SK-N-SH (cell line): ENCODE measurements at regions not wholly inside any gene's neighbourhood (a gene's known extent, or its start where the extent isn't known, plus 50 kb on each side); places are given as distances from the start of the nearest gene placed in this dataset.

Experiments
- CTCF ChIA-PET: fragments of 300-600, 350-600 bp; formaldehyde crosslinking; extraction: SDS; loops from one replicate; lab custom pipeline; 2021; lab: Yijun Ruan, JAX
- POLR2A ChIA-PET: fragments of 350-600 bp; sonication (Branson Sonifier 250); formaldehyde crosslinking; extraction: SDS; loops from one replicate; lab custom pipeline; 2020; ENCODE audit warnings: antibody characterized with exemption, inconsistent platforms; lab: Yijun Ruan, JAX
- DNase-seq: peaks from one replicate; pipeline ENCODE4 v3.0.0; 2012
- H2AFZ ChIP-seq: fragments of 200-600 bp; sonication (generic); 2 replicates; pipeline ENCODE4 v1.8.1; 2016; ENCODE audit warnings: antibody characterized with exemption, mild to moderate bottlenecking, low read depth
- H3F3A ChIP-seq: fragments of 200-600 bp; sonication (generic); replicated peaks from 2 replicates; pipeline ENCODE3; 2016; ENCODE audit warnings: antibody characterized with exemption, mild to moderate bottlenecking; ENCODE audit not compliant: insufficient read depth
- H3K27ac ChIP-seq, 2 experiments: fragments of 200-500 bp in 1 of 2; fragments of 200-600 bp in 1 of 2; sonication (Bioruptor generic) in 1 of 2; sonication (generic), shearing (Covaris generic) in 1 of 2; 2 replicates each; pipeline versions ENCODE4 v1.5.1 to v1.6.1; 2014 to 2016; ENCODE audit warnings: low read depth in 2 of 2, inconsistent platforms in 1 of 2, low read length in 1 of 2, mild to moderate bottlenecking in 1 of 2, mixed read lengths in 1 of 2
- H3K27me3 ChIP-seq: fragments of 200-600 bp; sonication (generic), shearing (Covaris generic); 2 replicates; pipeline ENCODE4 v1.6.1; 2016; ENCODE audit warnings: mixed run types; ENCODE audit not compliant: insufficient read depth
- H3K36me3 ChIP-seq, 2 experiments: fragments of 200-500 bp in 1 of 2; fragments of 200-600 bp in 1 of 2; sonication (Bioruptor generic) in 1 of 2; sonication (generic) in 1 of 2; replicated peaks in 1 of 2; 2 replicates each; pipeline versions ENCODE3 to v1.5.1; 2014 to 2016; ENCODE audit warnings: low read length in 1 of 2, mild to moderate bottlenecking in 1 of 2; ENCODE audit not compliant: insufficient read depth in 2 of 2, control insufficient read depth in 1 of 2
- H3K4me1 ChIP-seq, 2 experiments: fragments of 200-500 bp in 1 of 2; fragments of 200-600 bp in 1 of 2; sonication (Bioruptor generic) in 1 of 2; sonication (generic), shearing (Covaris generic) in 1 of 2; 2 replicates each; pipeline versions ENCODE4 v1.5.1 to v1.6.1; 2014 to 2016; ENCODE audit warnings: low read depth in 1 of 2, low read length in 1 of 2, mixed run types in 1 of 2; ENCODE audit not compliant: insufficient read depth in 2 of 2, control insufficient read depth in 1 of 2
- H3K4me2 ChIP-seq: fragments of 200-600 bp; sonication (generic), shearing (Covaris generic); 2 replicates; pipeline ENCODE4 v1.6.1; 2017; ENCODE audit warnings: mixed run types
- H3K4me3 ChIP-seq, 2 experiments: fragments of 200-500 bp in 1 of 2; fragments of 200-600 bp in 1 of 2; sonication (Bioruptor generic) in 1 of 2; sonication (generic), shearing (Covaris generic) in 1 of 2; 2 replicates each; pipeline versions ENCODE4 v1.5.1 to v1.8.1; 2014 to 2016; ENCODE audit warnings: low read depth in 2 of 2, inconsistent platforms in 1 of 2, low read length in 1 of 2, mild to moderate bottlenecking in 1 of 2, mixed read lengths in 1 of 2, moderate library complexity in 1 of 2
- H3K79me2 ChIP-seq: fragments of 200-600 bp; sonication (generic); 2 replicates; pipeline ENCODE4 v1.8.1; 2017; ENCODE audit warnings: mild to moderate bottlenecking; ENCODE audit not compliant: insufficient read depth
- H3K9ac ChIP-seq: fragments of 200-600 bp; sonication (generic); 2 replicates; pipeline ENCODE4 v1.6.1; 2017; ENCODE audit warnings: mixed run types
- H3K9me2 ChIP-seq: fragments of 200-600 bp; sonication (generic); 2 replicates; pipeline ENCODE4 v1.6.1; 2017; ENCODE audit warnings: mixed run types
- H3K9me3 ChIP-seq: fragments of 200-600 bp; sonication (generic); 2 replicates; pipeline ENCODE4 v1.6.1; 2017; ENCODE audit warnings: mixed run types, mild to moderate bottlenecking, moderate library complexity
- H4K20me1 ChIP-seq: fragments of 200-600 bp; sonication (generic); 2 replicates; pipeline ENCODE4 v1.6.1; 2017; ENCODE audit warnings: mild to moderate bottlenecking, mixed run types; ENCODE audit not compliant: insufficient read depth
- EZH2phosphoT487 ChIP-seq: fragments of 200-600 bp; sonication (generic); IDR thresholded peaks from 2 replicates; pipeline ENCODE4 v1.6.1; 2017; ENCODE audit warnings: low read depth, mixed run types, mild to moderate bottlenecking, antibody characterized with exemption, moderate library complexity, borderline replicate concordance
- FOXJ3 ChIP-seq: sonication (generic); formaldehyde crosslinking; IDR thresholded peaks from 2 replicates; pipeline ENCODE4 v1.5.1; 2020; ENCODE audit warnings: mild to moderate bottlenecking, missing genetic modification reagents
- IRF3 ChIP-seq: fragments of 150-350 bp; IDR thresholded peaks from 2 replicates; pipeline ENCODE4 v1.6.1; 2016; ENCODE audit warnings: mild to moderate bottlenecking, low read depth, low read length
- JUND ChIP-seq: IDR thresholded peaks from 2 replicates; pipeline ENCODE4 v1.4.0; 2012
- MEF2A ChIP-seq: IDR thresholded peaks from 2 replicates; pipeline ENCODE4 v1.4.0; 2012; ENCODE audit warnings: low read depth, borderline replicate concordance
- MXI1 ChIP-seq: IDR thresholded peaks from 2 replicates; pipeline ENCODE4 v1.6.1; 2012; ENCODE audit warnings: mild to moderate bottlenecking, low read depth, low read length, improper control_type of control experiment
- NFIC ChIP-seq: IDR thresholded peaks from 2 replicates; pipeline ENCODE4 v1.4.0; 2012; ENCODE audit warnings: borderline replicate concordance
- RFX5 ChIP-seq: IDR thresholded peaks from 2 replicates; pipeline ENCODE4 v1.6.1; 2012; ENCODE audit warnings: mild to moderate bottlenecking, improper control_type of control experiment, low read length
- RXRA ChIP-seq: IDR thresholded peaks from 2 replicates; pipeline ENCODE4 v1.4.0; 2012; ENCODE audit warnings: low read depth, mild to moderate bottlenecking, borderline replicate concordance
- TAF1 ChIP-seq: IDR thresholded peaks from 2 replicates; pipeline ENCODE4 v1.6.1; 2012; ENCODE audit warnings: low read depth, mild to moderate bottlenecking, low read length, moderate library complexity, borderline replicate concordance
- TCF12 ChIP-seq: IDR thresholded peaks from 2 replicates; pipeline ENCODE4 v1.4.0; 2012
- USF2 ChIP-seq: fragments of 150-350 bp; IDR thresholded peaks from 2 replicates; pipeline ENCODE4 v1.6.1; 2017; ENCODE audit warnings: antibody characterized with exemption, low read length, low read depth, borderline replicate concordance
- WGBS: methylation state at CpG from one replicate; pipeline ENCODE4 v1.1.6; 2017; ENCODE audit warnings: low lambda C conversion rate; 5-methylcytosine and 5-hydroxymethylcytosine counted together
- TF ChIP-seq, protein P1 (sequence below): IDR thresholded peaks from 2 replicates; pipeline ENCODE4 v1.4.0; 2012; ENCODE audit warnings: low read depth, borderline replicate concordance
- TF ChIP-seq, protein P2 (sequence below): IDR thresholded peaks from 2 replicates; pipeline ENCODE4 v1.4.0; 2012; ENCODE audit warnings: low read depth
- TF ChIP-seq, protein P3 (sequence below): IDR thresholded peaks from 2 replicates; pipeline ENCODE4; 2012
- TF ChIP-seq, protein P4 (sequence below): IDR thresholded peaks from 2 replicates; pipeline ENCODE4 v1.6.1; 2012; ENCODE audit warnings: mild to moderate bottlenecking, low read depth, low read length, moderate library complexity

DNA sequence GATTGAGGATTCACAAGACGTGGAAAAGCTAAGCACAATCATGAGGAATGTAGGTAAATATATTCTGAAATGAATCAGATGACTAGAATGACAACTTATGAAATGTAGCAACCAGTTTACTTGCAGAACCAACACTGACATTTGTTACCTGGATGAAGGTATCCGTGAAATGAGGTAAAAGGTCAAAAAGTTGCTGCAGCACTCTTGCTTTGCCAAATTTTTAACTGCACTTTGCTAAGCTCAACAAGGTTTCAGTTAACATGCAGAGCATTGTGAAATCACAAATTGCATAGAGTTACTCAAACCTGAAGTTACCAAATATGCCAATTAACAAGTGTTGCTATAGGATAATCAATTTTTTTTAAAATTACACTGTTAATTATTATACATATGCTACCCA, 1280.1 kb downstream of the KCNT2 start:
- DNase-seq: no peak
- Histone ChIP-seq H3K36me3 (no peaks in the 10 kb centered on the region), H3F3A (no peaks in the 10 kb centered on the region), H3K4me3 (no peak overlapping the region), H3K9me2 (no peaks in the 10 kb centered on the region), H3K4me1 (no peaks in the 10 kb centered on the region; a peak in 1 of 4 replicates), H3K4me2 (no peak overlapping the region), H3K27me3 (no peaks in the 10 kb centered on the region), H3K9ac (no peak overlapping the region), H2AFZ (no peak overlapping the region), H3K27ac (no peak overlapping the region), H3K9me3 (no peaks in the 10 kb centered on the region), H3K79me2 (no peaks in the 10 kb centered on the region)
- ChIA-PET POLR2A (no interaction called here), CTCF (no interaction called here)
- WGBS: 15% methylated on average over 2 of the region's 2 CpGs
- TF ChIP-seq, protein P1, sequence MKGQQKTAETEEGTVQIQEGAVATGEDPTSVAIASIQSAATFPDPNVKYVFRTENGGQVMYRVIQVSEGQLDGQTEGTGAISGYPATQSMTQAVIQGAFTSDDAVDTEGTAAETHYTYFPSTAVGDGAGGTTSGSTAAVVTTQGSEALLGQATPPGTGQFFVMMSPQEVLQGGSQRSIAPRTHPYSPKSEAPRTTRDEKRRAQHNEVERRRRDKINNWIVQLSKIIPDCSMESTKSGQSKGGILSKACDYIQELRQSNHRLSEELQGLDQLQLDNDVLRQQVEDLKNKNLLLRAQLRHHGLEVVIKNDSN: no peak
- TF ChIP-seq TAF1 (no peak), USF2 (no peak)
- TF ChIP-seq, all 33 proteins: peak for 0
- H4K20me1 ChIP-seq: no peaks in the 10 kb centered on the region

GRCh38 chr1:195327361-195327760, 1280.9 kb downstream of the KCNT2 start:
- no peak overlapping the region for H3K4me3 ChIP-seq
- H3K4me2 ChIP-seq: no peak overlapping the region
- H3K27ac ChIP-seq: no peak overlapping the region
- TF ChIP-seq RFX5 (no peak), FOXJ3 (CRISPR knock-in tag) (no peak), IRF3 (no peak), USF2 (no peak), NFIC (no peak), MXI1 (no peak), TAF1 (no peak), EZH2phosphoT487 (no peak), JUND (no peak), RXRA (no peak), MEF2A (no peak), TCF12 (no peak)
- TF ChIP-seq, protein P2, sequence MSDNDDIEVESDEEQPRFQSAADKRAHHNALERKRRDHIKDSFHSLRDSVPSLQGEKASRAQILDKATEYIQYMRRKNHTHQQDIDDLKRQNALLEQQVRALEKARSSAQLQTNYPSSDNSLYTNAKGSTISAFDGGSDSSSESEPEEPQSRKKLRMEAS: no peak
- TF ChIP-seq, protein P3, sequence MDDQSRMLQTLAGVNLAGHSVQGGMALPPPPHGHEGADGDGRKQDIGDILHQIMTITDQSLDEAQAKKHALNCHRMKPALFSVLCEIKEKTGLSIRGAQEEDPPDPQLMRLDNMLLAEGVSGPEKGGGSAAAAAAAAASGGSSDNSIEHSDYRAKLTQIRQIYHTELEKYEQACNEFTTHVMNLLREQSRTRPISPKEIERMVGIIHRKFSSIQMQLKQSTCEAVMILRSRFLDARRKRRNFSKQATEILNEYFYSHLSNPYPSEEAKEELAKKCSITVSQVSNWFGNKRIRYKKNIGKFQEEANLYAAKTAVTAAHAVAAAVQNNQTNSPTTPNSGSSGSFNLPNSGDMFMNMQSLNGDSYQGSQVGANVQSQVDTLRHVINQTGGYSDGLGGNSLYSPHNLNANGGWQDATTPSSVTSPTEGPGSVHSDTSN: no peak
- TF ChIP-seq, protein P4, sequence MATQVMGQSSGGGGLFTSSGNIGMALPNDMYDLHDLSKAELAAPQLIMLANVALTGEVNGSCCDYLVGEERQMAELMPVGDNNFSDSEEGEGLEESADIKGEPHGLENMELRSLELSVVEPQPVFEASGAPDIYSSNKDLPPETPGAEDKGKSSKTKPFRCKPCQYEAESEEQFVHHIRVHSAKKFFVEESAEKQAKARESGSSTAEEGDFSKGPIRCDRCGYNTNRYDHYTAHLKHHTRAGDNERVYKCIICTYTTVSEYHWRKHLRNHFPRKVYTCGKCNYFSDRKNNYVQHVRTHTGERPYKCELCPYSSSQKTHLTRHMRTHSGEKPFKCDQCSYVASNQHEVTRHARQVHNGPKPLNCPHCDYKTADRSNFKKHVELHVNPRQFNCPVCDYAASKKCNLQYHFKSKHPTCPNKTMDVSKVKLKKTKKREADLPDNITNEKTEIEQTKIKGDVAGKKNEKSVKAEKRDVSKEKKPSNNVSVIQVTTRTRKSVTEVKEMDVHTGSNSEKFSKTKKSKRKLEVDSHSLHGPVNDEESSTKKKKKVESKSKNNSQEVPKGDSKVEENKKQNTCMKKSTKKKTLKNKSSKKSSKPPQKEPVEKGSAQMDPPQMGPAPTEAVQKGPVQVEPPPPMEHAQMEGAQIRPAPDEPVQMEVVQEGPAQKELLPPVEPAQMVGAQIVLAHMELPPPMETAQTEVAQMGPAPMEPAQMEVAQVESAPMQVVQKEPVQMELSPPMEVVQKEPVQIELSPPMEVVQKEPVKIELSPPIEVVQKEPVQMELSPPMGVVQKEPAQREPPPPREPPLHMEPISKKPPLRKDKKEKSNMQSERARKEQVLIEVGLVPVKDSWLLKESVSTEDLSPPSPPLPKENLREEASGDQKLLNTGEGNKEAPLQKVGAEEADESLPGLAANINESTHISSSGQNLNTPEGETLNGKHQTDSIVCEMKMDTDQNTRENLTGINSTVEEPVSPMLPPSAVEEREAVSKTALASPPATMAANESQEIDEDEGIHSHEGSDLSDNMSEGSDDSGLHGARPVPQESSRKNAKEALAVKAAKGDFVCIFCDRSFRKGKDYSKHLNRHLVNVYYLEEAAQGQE: no peak
- no peak for DNase-seq
- no peaks in the 10 kb centered on the region for H3K79me2 ChIP-seq
- ChIA-PET CTCF (no interaction called here), POLR2A (no interaction called here)
- no peaks in the 10 kb centered on the region for H3F3A ChIP-seq
- H3K9ac ChIP-seq: no peak overlapping the region
- no peaks in the 10 kb centered on the region for H4K20me1 ChIP-seq
- H3K4me1 ChIP-seq: no peaks in the 10 kb centered on the region; a peak in 1 of 4 replicates
- H3K36me3 ChIP-seq: no peaks in the 10 kb centered on the region
- H3K9me3 ChIP-seq: no peaks in the 10 kb centered on the region
- H3K27me3 ChIP-seq: no peaks in the 10 kb centered on the region
- no peak overlapping the region for H2AFZ ChIP-seq
- 79% methylated on average over 1 of the region's 1 CpG for WGBS
- H3K9me2 ChIP-seq: no peaks in the 10 kb centered on the region
